SK-N-SH treated with all-trans-retinoic acid at 6 μM for 48 hours (cell line): ENCODE measurements at regions not wholly inside any gene's neighbourhood (a gene's known extent, or its start where the extent isn't known, plus 50 kb on each side); places are given as distances from the start of the nearest gene placed in this dataset.

ENCODE experiments used
- BACH2 ChIP-seq: fragments of 250-450 bp; sonication (Bioruptor Pico); IDR thresholded peaks from 2 replicates; pipeline ENCODE4 v1.9.0; 2021; ENCODE audit warnings: mild to moderate bottlenecking, borderline replicate concordance
- ISL1 ChIP-seq: fragments of 250-450 bp; sonication (Bioruptor Pico); IDR thresholded peaks from 2 replicates; pipeline ENCODE4 v2.1.2; 2022; ENCODE audit warnings: mild to moderate bottlenecking, moderate library complexity
- PPARA ChIP-seq: fragments of 250-450 bp; sonication (Bioruptor Pico); IDR thresholded peaks from 2 replicates; pipeline ENCODE4 v1.5.0; 2020; ENCODE audit warnings: mild to moderate bottlenecking, borderline replicate concordance
- ZFP30 ChIP-seq: fragments of 450-650 bp; formaldehyde crosslinking; IDR thresholded peaks from 2 replicates; pipeline ENCODE4 v1.5.0; 2022; ENCODE audit warnings: mild to moderate bottlenecking, moderate library complexity
- ZNF565 ChIP-seq: fragments of 450-650 bp; formaldehyde crosslinking; conservative IDR thresholded peaks from 2 replicates; pipeline ENCODE4 v1.5.0; 2020; ENCODE audit warnings: low read depth, mild to moderate bottlenecking, moderate library complexity
- ZNF8 ChIP-seq: fragments of 450-650 bp; formaldehyde crosslinking; IDR thresholded peaks from 2 replicates; pipeline ENCODE4 v1.5.0; 2020; ENCODE audit warnings: mild to moderate bottlenecking, moderate library complexity

DNA sequence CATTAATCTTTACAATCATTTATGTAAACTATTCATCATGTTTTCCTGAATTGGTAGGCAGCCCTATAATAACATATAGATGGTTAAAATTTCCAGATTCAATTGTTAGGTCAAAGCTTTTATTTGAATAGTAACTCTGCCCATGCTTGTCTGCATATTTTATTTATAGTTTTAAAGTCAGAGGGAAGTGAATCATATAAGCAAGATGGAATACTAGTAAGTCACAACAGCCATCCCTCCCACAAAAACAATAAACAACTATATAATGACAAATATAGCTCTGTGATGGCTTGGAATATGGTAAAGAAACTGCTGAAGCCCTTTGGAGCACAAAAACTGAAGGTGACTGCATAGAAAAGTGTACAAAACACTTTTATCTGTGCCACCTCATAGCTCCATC is 156.3 kb upstream of the TMEM106B start:
- no peak for TF ChIP-seq ISL1 (CRISPR knock-in tag)
- no peak for TF ChIP-seq PPARA (CRISPR knock-in tag)
- no peak for TF ChIP-seq ZFP30 (CRISPR knock-in tag)
- no peak for TF ChIP-seq ZNF565 (CRISPR knock-in tag)
- TF ChIP-seq BACH2, result no peak
- TF ChIP-seq ZNF8 (CRISPR knock-in tag), result no peak
